Activated CD8-positive, alpha-beta T cell treated with anti-CD3 and anti-CD28 coated beads for 36 hours (primary cell): ENCODE measurements at regions not wholly inside any gene's neighbourhood (a gene's known extent, or its start where the extent isn't known, plus 50 kb on each side); places are given as distances from the start of the nearest gene placed in this dataset.

Source experiments
- ATAC-seq: fragments of 200-7000 bp; cut with Tn5 transposase; one replicate; pipeline ENCODE4 v1.10.0; 2021; ENCODE audit warnings: mild to moderate bottlenecking, moderate library complexity
- CTCF ChIA-PET: fragments of 350-600 bp; sonication (Branson Sonifier 250); formaldehyde crosslinking; loops from one replicate; lab custom pipeline; 2021; ENCODE audit warnings: antibody characterized with exemption; lab: Charles Lee
- POLR2A ChIA-PET: fragments of 350-600 bp; sonication (Branson Sonifier 250); formaldehyde crosslinking; loops from one replicate; lab custom pipeline; 2021; ENCODE audit warnings: antibody characterized with exemption; lab: Charles Lee
- DNase-seq: peaks from one replicate; pipeline ENCODE4 v3.0.0-alpha.2; 2020
- H3K27ac Mint-ChIP-seq: one replicate; pipeline ENCODE4 v1.8.0; 2021; ENCODE audit warnings: mild to moderate bottlenecking, mixed read lengths
- H3K27me3 Mint-ChIP-seq: one replicate; pipeline ENCODE4 v1.8.0; 2021; ENCODE audit warnings: mixed read lengths
- H3K36me3 Mint-ChIP-seq: one replicate; pipeline ENCODE4 v1.8.0; 2021; ENCODE audit warnings: low read depth, mixed read lengths
- H3K4me1 Mint-ChIP-seq: one replicate; pipeline ENCODE4 v1.8.0; 2021; ENCODE audit warnings: low read depth, mixed read lengths
- H3K4me3 Mint-ChIP-seq: one replicate; pipeline ENCODE4 v1.8.0; 2021; ENCODE audit warnings: mild to moderate bottlenecking, moderate library complexity, mixed read lengths
- H3K9me3 Mint-ChIP-seq: one replicate; pipeline ENCODE4 v1.8.0; 2021; ENCODE audit warnings: mixed read lengths
- intact Hi-C: fragments of 100-400 bp; cut with micrococcal nuclease; formaldehyde crosslinking; loops from one replicate; pipeline ENCODE4 v1.10.0; 2022
- TF ChIP-seq, protein P1 (sequence below): fragments of 200-600 bp; IDR thresholded peaks from one replicate; pipeline ENCODE4 v1.8.0; 2022; ENCODE audit warnings: antibody characterized with exemption, mild to moderate bottlenecking

DNA sequence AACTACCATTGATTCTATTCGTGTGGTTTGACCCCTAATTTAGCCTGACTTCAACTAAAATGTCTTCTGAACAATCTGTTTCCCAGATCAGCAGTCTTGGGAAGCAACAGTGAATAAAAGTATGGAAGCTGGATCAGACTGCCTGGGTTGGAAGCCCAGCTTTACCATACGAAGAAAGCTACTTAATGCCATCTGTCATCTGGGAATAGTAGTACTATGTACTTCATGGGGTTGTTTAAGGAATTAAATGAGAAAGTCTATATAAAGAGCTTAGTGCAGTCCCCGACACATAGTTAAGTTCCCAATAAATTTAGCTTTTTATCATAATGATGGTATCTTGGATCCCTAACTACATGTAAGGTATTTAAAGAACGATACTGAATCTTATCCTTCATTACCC, 151.5 kb upstream of the ERCC4 start:
- intact Hi-C loops = no loop called here
- Mint-ChIP-seq H3K4me3 (no peak overlapping the region), H3K36me3 (no peaks in the 10 kb centered on the region), H3K27ac (no peak overlapping the region), H3K27me3 (peaks cover 2% of the 10 kb centered on the region), H3K9me3 (no peaks in the 10 kb centered on the region), H3K4me1 (no peaks in the 10 kb centered on the region)
- no peak for ATAC-seq
- no peak for DNase-seq
- POLR2A ChIA-PET = no interaction called here
- CTCF ChIA-PET = interaction anchor here (1.4 kb wide), 1 partner anchor 11 kb away, joined by 4 read pairs; no protein-coding TSS in a partner anchor
- TF ChIP-seq, protein P1, sequence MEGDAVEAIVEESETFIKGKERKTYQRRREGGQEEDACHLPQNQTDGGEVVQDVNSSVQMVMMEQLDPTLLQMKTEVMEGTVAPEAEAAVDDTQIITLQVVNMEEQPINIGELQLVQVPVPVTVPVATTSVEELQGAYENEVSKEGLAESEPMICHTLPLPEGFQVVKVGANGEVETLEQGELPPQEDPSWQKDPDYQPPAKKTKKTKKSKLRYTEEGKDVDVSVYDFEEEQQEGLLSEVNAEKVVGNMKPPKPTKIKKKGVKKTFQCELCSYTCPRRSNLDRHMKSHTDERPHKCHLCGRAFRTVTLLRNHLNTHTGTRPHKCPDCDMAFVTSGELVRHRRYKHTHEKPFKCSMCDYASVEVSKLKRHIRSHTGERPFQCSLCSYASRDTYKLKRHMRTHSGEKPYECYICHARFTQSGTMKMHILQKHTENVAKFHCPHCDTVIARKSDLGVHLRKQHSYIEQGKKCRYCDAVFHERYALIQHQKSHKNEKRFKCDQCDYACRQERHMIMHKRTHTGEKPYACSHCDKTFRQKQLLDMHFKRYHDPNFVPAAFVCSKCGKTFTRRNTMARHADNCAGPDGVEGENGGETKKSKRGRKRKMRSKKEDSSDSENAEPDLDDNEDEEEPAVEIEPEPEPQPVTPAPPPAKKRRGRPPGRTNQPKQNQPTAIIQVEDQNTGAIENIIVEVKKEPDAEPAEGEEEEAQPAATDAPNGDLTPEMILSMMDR = no peak

DNA sequence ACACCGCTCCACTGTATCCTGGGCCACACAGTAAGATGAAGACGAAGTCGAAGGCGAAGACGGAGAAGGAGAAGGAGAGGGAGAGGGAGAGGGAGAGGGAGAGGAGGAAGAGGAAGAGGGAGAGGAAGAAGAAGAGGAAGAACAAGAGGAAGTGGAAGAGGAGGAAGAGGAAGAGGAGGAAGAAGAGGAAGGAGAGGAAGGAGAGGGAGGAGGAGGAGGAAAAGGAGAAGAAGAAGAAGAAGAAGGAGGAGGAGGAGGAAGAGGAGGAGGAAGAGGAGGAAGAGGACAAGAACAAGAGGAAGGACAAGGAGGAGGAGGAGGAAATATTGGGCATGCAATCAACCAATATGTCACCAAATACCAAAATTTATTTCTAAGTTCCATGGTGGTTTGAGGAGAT, 149.5 kb upstream of the ERCC4 start:
- H3K27me3 Mint-ChIP-seq = peaks cover 2% of the 10 kb centered on the region
- no peak overlapping the region for H3K4me3 Mint-ChIP-seq
- no peaks in the 10 kb centered on the region for H3K4me1 Mint-ChIP-seq
- intact Hi-C loops = no loop called here
- ChIA-PET CTCF (no interaction called here), POLR2A (no interaction called here)
- H3K36me3 Mint-ChIP-seq = no peaks in the 10 kb centered on the region
- ATAC-seq = no peak
- no peak overlapping the region for H3K27ac Mint-ChIP-seq
- peaks cover 2% of the 10 kb centered on the region for H3K9me3 Mint-ChIP-seq
- no peak for DNase-seq
- TF ChIP-seq, protein P1 = no peak

DNA sequence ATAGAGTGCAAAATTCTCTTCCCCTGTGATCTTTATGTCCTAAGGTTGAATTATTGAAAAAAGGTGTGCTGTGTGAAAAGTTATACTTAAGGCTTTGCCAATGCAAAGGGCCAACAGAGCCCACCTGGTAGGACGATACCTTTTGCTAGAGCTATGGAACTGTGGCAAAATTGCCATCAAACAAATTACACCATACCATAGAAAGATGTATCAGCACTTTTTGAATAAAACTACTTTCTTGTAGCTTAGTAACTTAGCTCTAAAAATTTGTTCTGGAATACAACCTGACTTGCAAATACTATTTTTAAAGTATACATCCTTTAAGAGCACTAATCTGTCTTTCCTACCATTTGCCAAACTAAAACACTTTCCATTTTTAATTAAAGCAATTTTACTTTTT, 147.2 kb upstream of the ERCC4 start:
- Mint-ChIP-seq H3K4me1 (no peaks in the 10 kb centered on the region), H3K36me3 (no peaks in the 10 kb centered on the region), H3K27me3 (peaks cover 4% of the 10 kb centered on the region), H3K9me3 (peaks cover 10% of the 10 kb centered on the region), H3K4me3 (no peak overlapping the region), H3K27ac (no peak overlapping the region)
- POLR2A ChIA-PET = no interaction called here
- CTCF ChIA-PET = no interaction called here
- intact Hi-C loops = no loop called here
- TF ChIP-seq, protein P1 = no peak
- ATAC-seq = no peak
- DNase-seq = no peak

DNA sequence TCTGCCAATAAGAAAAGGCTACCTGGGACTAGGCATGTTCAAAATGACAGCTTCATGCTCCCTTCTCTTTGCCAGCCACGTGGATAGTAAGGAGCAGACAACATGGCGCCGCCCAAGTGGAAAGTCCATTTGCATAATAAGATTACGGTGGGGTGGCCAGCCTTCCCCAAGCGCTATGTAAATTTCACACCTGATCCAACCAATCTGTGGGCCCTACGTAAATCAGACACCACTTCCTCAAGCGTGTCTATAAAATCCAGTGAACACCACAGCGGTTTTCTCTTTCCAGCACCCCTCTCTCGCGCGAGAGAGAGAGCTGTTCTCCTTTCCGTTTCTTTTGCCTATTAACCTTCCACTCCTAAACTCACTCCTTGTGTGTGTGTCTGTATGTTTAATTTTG, 140.3 kb upstream of the ERCC4 start:
- CTCF ChIA-PET = interaction anchor here (1.1 kb wide), 1 partner anchor 12 kb away, joined by 4 read pairs; no protein-coding TSS in a partner anchor
- peaks cover 2% of the 10 kb centered on the region for H3K27me3 Mint-ChIP-seq
- H3K36me3 Mint-ChIP-seq = no peaks in the 10 kb centered on the region
- TF ChIP-seq, protein P1 = no peak
- H3K9me3 Mint-ChIP-seq = peaks cover 12% of the 10 kb centered on the region
- no peak overlapping the region for H3K27ac Mint-ChIP-seq
- ATAC-seq = no peak
- intact Hi-C loops = no loop called here
- H3K4me1 Mint-ChIP-seq = no peaks in the 10 kb centered on the region
- no peak for DNase-seq
- POLR2A ChIA-PET = no interaction called here
- no peak overlapping the region for H3K4me3 Mint-ChIP-seq

DNA sequence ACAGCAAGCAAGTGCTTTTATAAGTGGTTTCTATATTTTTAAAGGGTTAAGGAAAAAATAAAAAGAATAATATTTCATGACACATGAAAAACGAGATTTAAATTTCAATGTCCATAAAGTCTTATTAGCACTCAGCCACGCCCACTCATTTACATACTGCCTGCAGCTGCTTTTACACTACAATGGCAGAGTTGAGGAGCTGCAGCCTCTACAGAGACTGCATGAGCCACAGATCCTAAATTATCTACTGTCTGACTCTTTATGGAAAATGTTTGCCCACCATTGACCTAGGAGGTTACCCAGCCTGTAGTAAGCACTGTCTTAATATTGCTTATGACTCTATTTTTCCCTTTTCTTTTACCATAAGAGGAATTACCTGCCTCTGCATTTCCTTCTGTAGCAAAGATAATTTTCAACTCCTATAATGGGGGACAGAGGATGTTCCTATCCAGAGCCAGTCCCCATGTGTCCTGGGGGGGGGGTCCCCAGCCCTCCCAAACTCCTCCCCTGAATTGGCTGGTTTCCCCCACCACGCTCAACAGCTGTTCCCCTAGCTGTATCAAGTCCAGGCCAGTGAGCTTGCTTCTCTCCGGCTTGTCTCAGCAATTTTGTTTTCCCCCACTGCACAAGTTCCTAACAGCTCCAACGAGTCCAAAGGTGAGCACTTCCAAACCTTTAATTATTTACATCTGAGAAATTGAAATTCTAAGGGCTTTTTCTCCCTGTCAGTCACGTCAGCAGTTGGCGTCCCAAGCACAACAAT, 139.4 kb upstream of the ERCC4 start:
- TF ChIP-seq, protein P1 = no peak
- Mint-ChIP-seq H3K36me3 (no peaks in the 10 kb centered on the region), H3K4me3 (no peak overlapping the region), H3K9me3 (peaks cover 9% of the 10 kb centered on the region), H3K27me3 (peaks cover 2% of the 10 kb centered on the region), H3K4me1 (no peaks in the 10 kb centered on the region), H3K27ac (no peak overlapping the region)
- DNase-seq (no peak), ATAC-seq (no peak)
- intact Hi-C loops = no loop called here
- CTCF ChIA-PET = no interaction called here
- POLR2A ChIA-PET = no interaction called here
